DMS79 (cell line): ENCODE measurements at regions not wholly inside any gene's neighbourhood (a gene's known extent, or its start where the extent isn't known, plus 50 kb on each side); places are given as distances from the start of the nearest gene placed in this dataset.
A peak's percentile ranks its signal among the peaks of the same experiment; 100 is the strongest.
"Not testable (repeated sequence)": the region's sequence is repeated elsewhere in the genome, so short reads cannot be mapped to it uniquely, and the experiment has no call there.

Experiments
- DNase-seq: peaks from one replicate; lab custom pipeline; 2025; lab: John Stamatoyannopoulos, UW

GRCh38 chr6:27854421-27854820 is 57.8 kb downstream of the OR2B2 start:
- DNase-seq = no peak

- DNase-seq = no peak
Measured at GRCh38 chr6:27851440-27851839, 60.8 kb downstream of the OR2B2 start.

- not testable (repeated sequence) for DNase-seq
Measured at GRCh38 chr6:27849001-27849400, 63.2 kb downstream of the OR2B2 start.

DNA sequence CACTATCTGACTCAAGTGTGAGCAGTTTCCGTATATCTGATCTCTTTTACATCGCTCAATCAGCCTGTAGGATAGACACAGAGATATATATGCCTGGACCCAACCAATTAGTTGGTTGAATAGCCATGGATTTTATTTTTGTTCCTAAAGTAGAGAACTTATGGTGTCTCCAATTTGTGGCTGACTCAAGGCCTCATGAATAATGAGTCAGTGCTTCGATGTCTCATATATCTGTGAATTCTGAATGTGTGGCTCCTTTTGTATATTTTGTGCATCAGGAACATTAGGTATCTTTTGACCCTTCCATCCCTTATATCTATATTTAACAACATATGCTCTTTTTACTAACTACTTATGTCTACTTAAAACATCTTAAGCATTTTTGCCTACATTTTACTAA is 64.5 kb downstream of the OR2B2 start:
- no peak for DNase-seq

DNA sequence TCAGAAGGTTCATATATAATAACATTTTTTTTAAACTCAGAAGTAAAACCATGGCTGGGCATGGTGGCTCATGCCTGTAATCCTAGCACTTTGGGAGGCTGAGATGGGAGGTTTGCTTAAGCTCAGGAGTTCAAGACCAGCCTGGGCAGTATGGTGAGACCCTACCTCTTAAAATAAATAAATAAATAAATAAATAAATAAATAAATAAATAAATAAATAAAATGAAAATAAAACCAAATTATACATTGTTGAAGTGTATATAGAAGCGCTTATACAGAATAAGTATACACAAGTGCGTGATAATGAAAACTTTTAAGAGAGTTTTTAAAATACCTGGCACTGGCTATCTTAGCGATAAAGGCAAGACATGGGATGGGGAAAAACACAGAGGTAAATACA is 71.6 kb downstream of the OR2B2 start:
- DNase-seq = no peak

DNA sequence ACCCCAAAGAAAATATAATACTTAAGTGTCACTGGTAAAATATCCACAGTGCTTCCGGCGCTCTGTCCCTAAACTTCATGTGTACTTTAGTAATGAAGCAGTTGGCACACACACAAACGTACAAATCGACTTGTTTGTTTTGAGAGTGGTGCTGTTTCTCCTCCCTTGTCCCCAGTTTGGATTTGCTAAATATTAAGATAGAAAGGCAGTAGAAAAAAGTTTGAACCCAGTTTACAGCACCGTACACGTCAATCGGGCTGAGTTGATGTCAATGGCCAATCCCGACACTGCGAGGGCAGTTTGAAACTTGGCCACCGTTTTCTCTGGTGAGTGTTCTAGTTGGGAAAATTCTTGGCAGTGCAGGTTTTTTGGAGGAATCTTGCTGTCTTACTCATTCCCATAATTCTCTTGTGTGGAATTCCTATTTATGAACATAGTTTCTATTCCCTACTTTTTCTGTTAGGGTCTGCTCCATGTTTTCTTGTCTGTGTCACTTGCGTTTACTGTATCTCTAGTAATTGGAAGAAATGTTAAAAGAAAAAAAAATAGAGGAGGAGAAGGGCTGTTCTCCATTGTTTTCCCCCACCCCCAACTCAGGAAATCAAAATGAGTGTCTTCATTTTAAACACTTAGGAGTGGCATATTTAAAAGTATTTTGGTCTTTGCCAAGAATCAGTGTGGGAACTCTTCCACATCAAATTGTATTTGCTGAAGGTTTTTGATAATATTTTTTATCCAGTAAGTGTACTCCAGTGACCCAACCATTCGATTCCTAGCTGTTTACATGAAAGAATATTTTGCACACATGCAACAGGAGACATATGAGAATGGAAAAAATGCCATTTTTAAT is 72.3 kb downstream of the OR2B2 start:
- no peak for DNase-seq

GRCh38 chr6:27838945-27839625 is 73.1 kb downstream of the OR2B2 start:
- DNase-seq = no peak

- DNase-seq = peak; percentile 89
Measured at GRCh38 chr6:27838058-27838944, 73.9 kb downstream of the OR2B2 start.

DNA sequence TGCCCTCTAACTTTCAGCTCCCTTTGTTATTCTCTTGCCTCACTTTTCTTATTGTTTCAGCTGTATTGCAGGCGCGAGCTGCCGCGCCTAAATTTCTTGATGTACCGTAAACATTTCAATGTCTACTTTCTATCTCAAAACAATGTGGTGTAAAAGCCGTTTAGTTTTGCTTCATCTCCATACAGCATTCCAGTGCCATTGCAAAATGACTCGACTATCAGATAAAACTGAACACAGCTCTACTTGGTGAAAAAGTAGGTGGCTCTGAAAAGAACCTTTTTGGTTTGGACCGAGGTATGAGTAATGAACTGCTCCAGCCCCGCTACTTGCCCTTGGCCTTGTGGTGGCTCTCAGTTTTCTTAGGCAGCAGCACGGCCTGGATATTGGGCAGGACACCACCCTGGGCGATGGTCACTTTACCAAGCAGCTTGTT is 74.6 kb downstream of the OR2B2 start:
- no peak for DNase-seq

GRCh38 chr6:27836783-27837624 is 75.2 kb downstream of the OR2B2 start:
- DNase-seq = peak; percentile 61

- DNase-seq = no peak
Measured at GRCh38 chr6:27836141-27836782, 75.9 kb downstream of the OR2B2 start.

DNA sequence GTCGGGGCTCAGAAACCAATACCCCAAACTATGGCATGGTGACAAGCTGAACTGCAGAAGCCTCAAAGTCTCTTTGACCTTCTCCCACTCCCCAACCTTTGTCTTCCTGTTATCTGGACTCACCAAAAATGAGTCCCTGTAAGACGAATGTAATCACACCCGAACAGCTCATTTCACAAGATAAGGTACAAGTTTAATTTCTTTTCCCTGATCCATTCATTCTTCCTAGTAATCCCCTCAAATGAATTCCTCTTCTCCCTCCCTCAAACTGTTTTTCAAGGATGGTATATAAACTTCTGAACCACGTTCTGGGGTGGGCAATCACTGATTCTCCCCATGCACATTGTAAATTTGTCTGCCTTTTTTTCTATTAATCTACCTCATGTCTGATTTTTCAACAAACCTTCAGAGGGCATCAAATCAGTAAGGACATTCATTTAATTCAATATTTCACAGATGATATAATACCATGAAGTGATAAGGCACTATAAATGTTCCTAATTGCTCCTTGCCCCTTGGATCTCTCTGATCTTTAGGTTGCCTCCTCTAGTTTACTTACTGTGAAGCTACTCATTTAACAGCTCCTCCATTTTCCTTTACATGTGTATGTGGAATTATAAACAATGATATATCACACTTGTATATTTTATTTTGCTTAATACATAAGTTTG is 77.2 kb downstream of the OR2B2 start:
- no peak for DNase-seq

DNA sequence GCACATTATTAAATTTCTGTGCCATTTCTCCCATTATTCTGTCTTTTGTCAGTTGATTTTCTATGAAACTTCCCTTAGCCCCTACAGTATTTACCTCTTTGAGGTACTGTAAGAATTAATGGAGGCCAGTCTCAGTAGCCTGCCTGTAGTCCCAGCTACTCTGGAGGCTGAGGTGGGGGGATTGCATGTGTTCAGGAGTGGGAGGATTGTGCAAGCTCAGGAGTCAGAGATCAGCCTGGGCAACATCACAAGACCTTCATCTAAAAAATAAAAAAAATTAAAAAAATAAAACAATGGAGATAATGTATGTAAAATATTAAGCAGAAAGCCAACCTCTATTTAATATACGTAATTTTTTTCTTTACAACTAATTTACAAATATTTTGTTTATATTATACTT is 77.8 kb downstream of the OR2B2 start:
- no peak for DNase-seq

DNA sequence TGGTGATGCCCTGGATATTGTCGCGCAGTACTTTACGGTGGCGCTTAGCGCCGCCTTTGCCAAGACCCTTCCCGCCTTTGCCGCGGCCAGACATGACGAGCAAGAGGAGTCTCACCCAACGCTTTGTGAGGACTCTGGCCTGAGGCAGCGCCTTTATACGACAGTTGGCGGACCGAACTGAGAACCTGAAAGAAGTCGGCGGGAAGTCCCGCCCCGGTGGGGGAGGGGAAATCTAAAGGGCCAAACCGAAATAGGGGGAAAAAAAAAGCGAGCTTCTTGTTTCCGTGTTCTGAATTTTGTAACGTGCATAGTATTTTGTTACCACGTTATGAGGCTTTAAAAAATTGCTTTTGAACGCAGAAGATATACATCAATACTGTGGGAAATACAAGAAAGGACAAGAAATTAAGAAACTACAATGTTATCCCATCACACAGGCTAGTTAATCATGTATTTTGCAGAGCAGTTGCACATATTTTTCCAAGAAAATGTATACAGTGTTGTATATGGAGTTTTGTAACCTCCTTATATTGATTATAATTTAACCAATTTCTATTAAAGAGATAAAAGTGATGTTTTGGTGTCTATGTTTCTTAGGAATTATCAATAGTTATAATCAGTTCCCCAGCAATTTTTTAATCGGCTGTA is 80.6 kb downstream of the OR2B2 start:
- peak; percentile 54 for DNase-seq

DNA sequence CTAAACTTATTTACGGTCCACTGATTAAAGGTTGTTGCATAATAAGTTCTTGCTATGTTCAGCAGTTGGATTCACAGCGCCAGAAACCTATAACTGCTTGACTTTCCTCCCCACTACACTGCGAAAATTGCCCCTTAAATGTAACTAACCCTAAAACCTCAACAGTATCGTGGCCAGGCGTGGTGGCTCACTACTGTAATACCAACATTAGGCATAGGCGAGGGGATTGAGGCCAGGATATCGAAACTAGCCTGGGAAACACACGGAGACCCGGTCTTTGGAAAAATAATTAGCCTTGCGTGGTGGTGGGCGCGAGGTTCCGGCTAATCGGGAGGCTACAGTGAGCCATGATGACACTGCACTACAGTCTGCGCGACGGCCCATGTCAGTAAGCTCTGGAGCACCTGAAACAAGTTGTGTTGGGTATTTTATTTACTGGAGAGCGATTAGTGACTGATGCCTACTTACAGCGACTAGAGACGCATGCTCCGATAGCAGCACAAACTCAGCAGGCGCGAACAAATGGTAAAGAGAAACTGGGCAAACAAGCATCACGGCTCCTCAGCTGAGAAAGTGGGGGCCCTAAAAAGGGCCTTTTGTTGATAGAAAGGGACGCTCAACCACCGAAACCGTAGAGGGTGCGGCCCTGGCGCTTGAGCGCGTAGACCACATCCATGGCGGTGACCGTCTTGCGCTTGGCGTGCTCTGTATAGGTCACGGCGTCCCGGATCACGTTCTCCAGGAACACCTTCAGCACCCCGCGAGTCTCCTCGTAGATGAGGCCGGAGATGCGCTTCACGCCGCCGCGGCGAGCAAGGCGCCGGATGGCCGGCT is 81.4 kb downstream of the OR2B2 start:
- DNase-seq = not testable (repeated sequence)

DNA sequence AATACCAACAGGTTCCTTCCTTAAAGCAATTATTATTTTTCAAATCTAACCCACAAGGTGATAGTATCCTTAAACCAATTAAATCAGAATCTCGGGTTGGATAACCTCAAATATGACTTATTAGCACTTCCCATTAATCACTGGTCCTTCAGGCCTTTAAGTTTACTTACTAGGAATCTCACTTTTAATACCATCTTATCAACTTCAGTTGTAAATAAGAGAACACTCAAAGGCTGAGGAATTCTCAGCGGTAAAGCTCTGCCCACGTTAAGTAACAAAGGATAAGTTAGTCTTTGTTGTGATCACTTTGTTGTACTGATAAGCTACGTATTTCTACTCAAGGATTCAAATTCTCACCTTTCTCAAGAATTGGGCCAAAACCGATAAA is 82.0 kb downstream of the OR2B2 start:
- no peak for DNase-seq

GRCh38 chr6:27829453-27830211 is 82.6 kb downstream of the OR2B2 start:
- no peak for DNase-seq

DNA sequence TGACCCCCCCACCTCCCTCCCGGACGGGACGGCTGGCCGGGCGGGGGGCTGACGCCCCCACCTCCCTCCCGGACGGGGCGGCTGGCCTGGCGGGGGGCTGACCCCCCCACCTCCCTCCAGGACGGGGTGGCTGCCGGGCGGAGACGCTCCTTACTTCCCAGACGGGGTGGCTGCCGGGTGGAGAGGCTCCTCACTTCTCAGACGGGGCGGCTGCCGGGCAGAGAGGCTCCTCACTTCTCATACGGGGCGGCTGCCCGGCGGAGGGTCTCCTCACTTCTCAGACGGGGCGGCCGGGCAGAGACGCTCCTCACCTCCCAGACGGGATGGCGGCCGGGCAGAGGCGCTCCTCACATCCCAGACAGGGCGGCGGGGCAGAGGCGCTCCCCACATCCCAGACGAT is 84.7 kb downstream of the OR2B2 start:
- not testable (repeated sequence) for DNase-seq
